ENCODE measurements at regions not wholly inside any gene's neighbourhood (a gene's known extent, or its start where the extent isn't known, plus 50 kb on each side); places are given as distances from the start of the nearest gene placed in this dataset.

- Histone ChIP-seq H3K9me3 (ENCODE audit: control insufficient read depth in 4 of 4, low read length in 3 of 4) (no peaks in the 10 kb centered on the region), H3K27ac (ENCODE audit: low read depth in 1 of 2, low read length in 2 of 2) (no peak overlapping the region), H3K4me1 (ENCODE audit: control insufficient read depth in 4 of 4, insufficient read depth in 4 of 4, low read length in 3 of 4) (no peaks in the 10 kb centered on the region), H3K9ac (ENCODE audit: low read depth in 1 of 2, low read length in 2 of 2) (no peak overlapping the region), H3K27me3 (ENCODE audit: control insufficient read depth in 4 of 4, insufficient read depth in 4 of 4, low read length in 3 of 4) (no peaks in the 10 kb centered on the region), H3K36me3 (ENCODE audit: control insufficient read depth in 4 of 4, insufficient read depth in 3 of 4, low read depth in 1 of 4, low read length in 3 of 4) (no peaks in the 10 kb centered on the region), H3K4me3 (ENCODE audit: low read depth in 1 of 3, low read length in 3 of 3) (no peak overlapping the region)
- TF ChIP-seq, protein P1, sequence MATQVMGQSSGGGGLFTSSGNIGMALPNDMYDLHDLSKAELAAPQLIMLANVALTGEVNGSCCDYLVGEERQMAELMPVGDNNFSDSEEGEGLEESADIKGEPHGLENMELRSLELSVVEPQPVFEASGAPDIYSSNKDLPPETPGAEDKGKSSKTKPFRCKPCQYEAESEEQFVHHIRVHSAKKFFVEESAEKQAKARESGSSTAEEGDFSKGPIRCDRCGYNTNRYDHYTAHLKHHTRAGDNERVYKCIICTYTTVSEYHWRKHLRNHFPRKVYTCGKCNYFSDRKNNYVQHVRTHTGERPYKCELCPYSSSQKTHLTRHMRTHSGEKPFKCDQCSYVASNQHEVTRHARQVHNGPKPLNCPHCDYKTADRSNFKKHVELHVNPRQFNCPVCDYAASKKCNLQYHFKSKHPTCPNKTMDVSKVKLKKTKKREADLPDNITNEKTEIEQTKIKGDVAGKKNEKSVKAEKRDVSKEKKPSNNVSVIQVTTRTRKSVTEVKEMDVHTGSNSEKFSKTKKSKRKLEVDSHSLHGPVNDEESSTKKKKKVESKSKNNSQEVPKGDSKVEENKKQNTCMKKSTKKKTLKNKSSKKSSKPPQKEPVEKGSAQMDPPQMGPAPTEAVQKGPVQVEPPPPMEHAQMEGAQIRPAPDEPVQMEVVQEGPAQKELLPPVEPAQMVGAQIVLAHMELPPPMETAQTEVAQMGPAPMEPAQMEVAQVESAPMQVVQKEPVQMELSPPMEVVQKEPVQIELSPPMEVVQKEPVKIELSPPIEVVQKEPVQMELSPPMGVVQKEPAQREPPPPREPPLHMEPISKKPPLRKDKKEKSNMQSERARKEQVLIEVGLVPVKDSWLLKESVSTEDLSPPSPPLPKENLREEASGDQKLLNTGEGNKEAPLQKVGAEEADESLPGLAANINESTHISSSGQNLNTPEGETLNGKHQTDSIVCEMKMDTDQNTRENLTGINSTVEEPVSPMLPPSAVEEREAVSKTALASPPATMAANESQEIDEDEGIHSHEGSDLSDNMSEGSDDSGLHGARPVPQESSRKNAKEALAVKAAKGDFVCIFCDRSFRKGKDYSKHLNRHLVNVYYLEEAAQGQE (IDR thresholded peaks at IDR 0.05): no peak
- TF ChIP-seq MAX (IDR thresholded peaks at IDR 0.05) (no peak), RAD21 (IDR thresholded peaks at IDR 0.05) (no peak), SP1 (IDR thresholded peaks at IDR 0.05) (no peak), EGR1 (IDR thresholded peaks at IDR 0.05; ENCODE audit: low read depth in 2 of 2) (no peak), RXRA (IDR thresholded peaks at IDR 0.05) (no peak), ZBTB33 (IDR thresholded peaks at IDR 0.05) (no peak), FOXA1 (IDR thresholded peaks at IDR 0.05) (no peak), GABPA (IDR thresholded peaks at IDR 0.05 in 1 of 2, conservative IDR thresholded peaks at IDR 0.05 in 1 of 2) (no peak), FOXA2 (IDR thresholded peaks at IDR 0.05) (no peak), YY1 (IDR thresholded peaks at IDR 0.05) (no peak), TAF1 (conservative IDR thresholded peaks at IDR 0.05) (no peak)
- TF ChIP-seq, protein P2, sequence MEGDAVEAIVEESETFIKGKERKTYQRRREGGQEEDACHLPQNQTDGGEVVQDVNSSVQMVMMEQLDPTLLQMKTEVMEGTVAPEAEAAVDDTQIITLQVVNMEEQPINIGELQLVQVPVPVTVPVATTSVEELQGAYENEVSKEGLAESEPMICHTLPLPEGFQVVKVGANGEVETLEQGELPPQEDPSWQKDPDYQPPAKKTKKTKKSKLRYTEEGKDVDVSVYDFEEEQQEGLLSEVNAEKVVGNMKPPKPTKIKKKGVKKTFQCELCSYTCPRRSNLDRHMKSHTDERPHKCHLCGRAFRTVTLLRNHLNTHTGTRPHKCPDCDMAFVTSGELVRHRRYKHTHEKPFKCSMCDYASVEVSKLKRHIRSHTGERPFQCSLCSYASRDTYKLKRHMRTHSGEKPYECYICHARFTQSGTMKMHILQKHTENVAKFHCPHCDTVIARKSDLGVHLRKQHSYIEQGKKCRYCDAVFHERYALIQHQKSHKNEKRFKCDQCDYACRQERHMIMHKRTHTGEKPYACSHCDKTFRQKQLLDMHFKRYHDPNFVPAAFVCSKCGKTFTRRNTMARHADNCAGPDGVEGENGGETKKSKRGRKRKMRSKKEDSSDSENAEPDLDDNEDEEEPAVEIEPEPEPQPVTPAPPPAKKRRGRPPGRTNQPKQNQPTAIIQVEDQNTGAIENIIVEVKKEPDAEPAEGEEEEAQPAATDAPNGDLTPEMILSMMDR (IDR thresholded peaks at IDR 0.05; ENCODE audit: low read depth, low read length, missing input control): no peak
- 77% methylated on average over 10 of the region's 10 CpGs for WGBS
- DNase-seq (ENCODE audit: low spot score): no peak
Observed at GRCh38 chr13:65830411-65831205, 1399.5 kb downstream of the PCDH9 start.

All from liver (tissue), 8 donors.